GM21515 (cell line): ENCODE measurements at regions not wholly inside any gene's neighbourhood (a gene's known extent, or its start where the extent isn't known, plus 50 kb on each side); places are given as distances from the start of the nearest gene placed in this dataset.
"Not testable (repeated sequence)": the region's sequence is repeated elsewhere in the genome, so short reads cannot be mapped to it uniquely, and the experiment has no call there.

ENCODE experiments used
- ATAC-seq: cut with Tn5 transposase; IDR thresholded peaks from one replicate; pipeline ENCODE4 v1.9.1; 2021; ENCODE audit not compliant: unreplicated experiment

- ATAC-seq: no peak
These were observed 54.4 kb upstream of the MSH6 start for GRCh38 chr2:47728551-47728950.

GRCh38 chr2:47727956-47728355 is 55.0 kb upstream of the MSH6 start:
- no peak for ATAC-seq

- not testable (repeated sequence) for ATAC-seq
These were observed 56.0 kb upstream of the MSH6 start for GRCh38 chr2:47726978-47727377.

- no peak for ATAC-seq
These were observed 57.1 kb upstream of the MSH6 start for GRCh38 chr2:47725808-47726207.

GRCh38 chr2:47724221-47724981 is 58.5 kb upstream of the MSH6 start:
- peak; percentile 91 for ATAC-seq

- no peak for ATAC-seq
These were observed 61.6 kb upstream of the MSH6 start for GRCh38 chr2:47721296-47721695.

GRCh38 chr2:47720559-47720958 is 62.4 kb upstream of the MSH6 start:
- no peak for ATAC-seq

GRCh38 chr2:47720036-47720435 is 62.9 kb upstream of the MSH6 start:
- no peak for ATAC-seq

GRCh38 chr2:47719099-47719498 is 63.8 kb upstream of the MSH6 start:
- ATAC-seq: peak; percentile 38

- not testable (repeated sequence) for ATAC-seq
These were observed 66.6 kb upstream of the MSH6 start for GRCh38 chr2:47716307-47716706.

GRCh38 chr2:47715552-47715951 is 67.4 kb upstream of the MSH6 start:
- ATAC-seq: no peak

- peak; percentile 71 for ATAC-seq
These were observed 74.0 kb upstream of the MSH6 start for GRCh38 chr2:47708801-47709499.

- no peak for ATAC-seq
These were observed 78.7 kb upstream of the MSH6 start for GRCh38 chr2:47704287-47704686.

- no peak for ATAC-seq
These were observed 83.3 kb upstream of the MSH6 start for GRCh38 chr2:47699533-47700215.

GRCh38 chr2:47698436-47698972 is 84.4 kb upstream of the MSH6 start:
- ATAC-seq: not testable (repeated sequence)

GRCh38 chr2:47697681-47698435 is 85.1 kb upstream of the MSH6 start:
- ATAC-seq: not testable (repeated sequence)

GRCh38 chr2:47697000-47697601 is 85.8 kb upstream of the MSH6 start:
- peak; percentile 75 for ATAC-seq

GRCh38 chr2:47696478-47696831 is 86.5 kb upstream of the MSH6 start:
- no peak for ATAC-seq

- no peak for ATAC-seq
These were observed 87.0 kb upstream of the MSH6 start for GRCh38 chr2:47695800-47696477.

GRCh38 chr2:47694451-47694850 is 88.5 kb upstream of the MSH6 start:
- not testable (repeated sequence) for ATAC-seq
